GM12891 (cell line): ENCODE measurements at regions not wholly inside any gene's neighbourhood (a gene's known extent, or its start where the extent isn't known, plus 50 kb on each side); places are given as distances from the start of the nearest gene placed in this dataset.

ENCODE experiments used
- DNase-seq: peaks from one replicate; pipeline ENCODE4 v3.0.0; 2011; ENCODE audit warnings: low spot score; ENCODE audit not compliant: insufficient read length
- FAIRE-seq: peaks from 2 replicates; lab custom pipeline; 2011; peaks lifted over from hg19 to GRCh38; lab: Jason Lieb, UNC
- PAX5 ChIP-seq: IDR thresholded peaks from 2 replicates; pipeline ENCODE4 v1.6.1; 2011; ENCODE audit warnings: low read length, moderate library complexity, mild to moderate bottlenecking; ENCODE audit not compliant: insufficient read depth, severe bottlenecking
- POLR2A ChIP-seq: IDR thresholded peaks from 2 replicates; pipeline ENCODE4 v1.6.1; 2011; ENCODE audit warnings: low read depth, low read length, control low read depth
- POLR2AphosphoS5 ChIP-seq: IDR thresholded peaks from 2 replicates; pipeline ENCODE4 v1.6.1; 2011; ENCODE audit warnings: low read depth, low read length, control low read depth
- POU2F2 ChIP-seq: IDR thresholded peaks from 2 replicates; pipeline ENCODE4 v1.6.1; 2011; ENCODE audit warnings: low read depth, mild to moderate bottlenecking, control low read depth, low read length, moderate library complexity
- SPI1 ChIP-seq: IDR thresholded peaks from 2 replicates; pipeline ENCODE4 v1.6.1; 2011; ENCODE audit warnings: low read depth, low read length, control low read depth
- TAF1 ChIP-seq: IDR thresholded peaks from 2 replicates; pipeline ENCODE4 v1.6.1; 2011; ENCODE audit warnings: low read depth, low read length, control low read depth

DNA sequence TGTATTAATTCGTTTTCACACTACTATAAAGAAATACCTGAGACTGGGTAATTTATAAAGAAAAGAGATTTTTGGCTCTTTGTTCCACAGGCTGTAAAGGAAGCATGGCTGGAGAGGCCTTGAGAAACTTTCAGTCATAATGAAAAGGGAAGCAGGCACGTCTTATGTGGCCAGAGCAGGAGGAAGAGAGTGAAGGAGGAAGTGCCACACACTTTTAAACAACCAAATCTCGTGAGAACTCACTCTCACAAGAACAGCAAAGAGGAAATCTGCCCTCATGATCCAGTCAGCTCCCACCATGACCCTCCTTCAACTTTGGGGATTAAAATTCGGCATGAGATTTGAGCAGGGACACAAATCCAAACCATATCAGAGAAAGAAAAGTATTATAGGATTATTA lies 1255.9 kb upstream of the MIR17HG start:
- DNase-seq = no peak
- no peak for TF ChIP-seq TAF1
- TF ChIP-seq SPI1 = peak; percentile 52
- no peak for TF ChIP-seq POLR2A

GRCh38 chr13:90094357-90094756 lies 1253.1 kb upstream of the MIR17HG start:
- TF ChIP-seq TAF1 = no peak
- TF ChIP-seq SPI1 = no peak
- no peak for TF ChIP-seq PAX5
- no peak for TF ChIP-seq POLR2AphosphoS5
- no peak for TF ChIP-seq POU2F2
- no peak for TF ChIP-seq POLR2A
- FAIRE-seq (no peak), DNase-seq (no peak)

More for the DNA sequence above, 1255.9 kb upstream of the MIR17HG start:
- FAIRE-seq = no peak

GRCh38 chr13:90098577-90098976 lies 1248.9 kb upstream of the MIR17HG start:
- no peak for DNase-seq
- no peak for FAIRE-seq
- TF ChIP-seq POLR2A (no peak), TAF1 (no peak), SPI1 (no peak), POU2F2 (no peak)

GRCh38 chr13:90099847-90100246 lies 1247.6 kb upstream of the MIR17HG start:
- no peak for TF ChIP-seq POLR2AphosphoS5
- no peak for TF ChIP-seq SPI1
- TF ChIP-seq POU2F2 = no peak
- no peak for TF ChIP-seq TAF1
- no peak for TF ChIP-seq PAX5
- no peak for TF ChIP-seq POLR2A
- FAIRE-seq = no peak

GRCh38 chr13:90103099-90103784 lies 1244.2 kb upstream of the MIR17HG start:
- DNase-seq (no peak), FAIRE-seq (no peak)
- TF ChIP-seq POU2F2 (no peak), TAF1 (no peak), SPI1 (no peak), PAX5 (no peak), POLR2A (no peak), POLR2AphosphoS5 (no peak)

More at GRCh38 chr13:90099847-90100246, 1247.6 kb upstream of the MIR17HG start:
- DNase-seq = no peak

DNA sequence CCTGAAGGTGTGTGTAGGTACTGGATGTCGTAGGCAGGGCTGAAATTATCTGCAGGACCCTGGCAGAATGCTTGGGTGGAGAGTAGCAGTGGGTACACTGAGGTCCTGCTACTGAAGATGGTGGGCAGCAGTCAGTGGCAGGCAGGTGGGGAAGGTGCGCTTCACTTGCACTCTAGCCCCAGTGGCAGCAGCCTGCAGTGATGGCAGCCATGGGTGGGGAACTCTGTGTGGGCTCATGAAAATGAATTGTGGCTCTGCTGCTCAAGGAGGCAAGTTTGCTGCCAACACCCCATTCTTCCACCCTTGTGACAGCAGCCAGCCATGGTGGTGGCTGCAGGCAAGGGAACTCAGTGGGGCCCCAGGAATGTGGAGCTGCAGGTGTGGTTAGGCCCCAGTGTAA lies 1242.7 kb upstream of the MIR17HG start:
- no peak for TF ChIP-seq TAF1
- TF ChIP-seq SPI1 = no peak
- no peak for TF ChIP-seq POLR2AphosphoS5
- no peak for TF ChIP-seq PAX5
- no peak for TF ChIP-seq POLR2A
- TF ChIP-seq POU2F2 = no peak
- FAIRE-seq (no peak), DNase-seq (no peak)

GRCh38 chr13:90105276-90105675 lies 1242.2 kb upstream of the MIR17HG start:
- DNase-seq (no peak), FAIRE-seq (no peak)

DNA sequence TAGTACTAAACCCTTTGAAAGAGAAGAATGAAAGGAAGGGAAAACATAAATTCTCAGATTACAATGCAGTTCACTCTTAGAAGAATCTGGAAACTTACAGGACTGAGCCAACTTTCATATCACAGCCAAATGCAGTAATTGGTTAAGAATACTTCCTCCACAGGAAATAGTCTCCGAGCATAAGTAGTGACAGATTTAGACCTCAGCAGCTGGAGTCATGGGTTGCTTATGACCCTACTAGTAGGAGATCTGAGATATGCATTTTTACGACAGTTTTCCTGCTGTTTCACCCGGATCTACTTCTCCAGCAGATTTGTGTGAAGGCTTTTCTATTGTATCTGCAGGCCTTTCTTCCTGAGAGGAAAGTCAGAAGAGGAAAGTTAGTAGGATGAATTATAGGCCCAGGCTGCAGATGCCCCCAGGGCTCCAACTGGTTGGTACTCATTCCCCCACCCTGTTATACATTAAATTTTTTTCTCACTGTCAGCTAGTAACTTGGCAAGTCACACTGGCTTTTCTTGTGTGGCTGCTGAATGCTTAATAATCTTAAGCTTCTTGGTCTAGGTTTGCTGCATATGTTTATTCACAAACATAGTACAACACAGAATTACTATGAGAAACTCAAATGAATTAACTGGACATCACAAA lies 1241.5 kb upstream of the MIR17HG start:
- DNase-seq = no peak
- no peak for TF ChIP-seq TAF1
- TF ChIP-seq POLR2A = no peak
- TF ChIP-seq PAX5 = no peak
- no peak for TF ChIP-seq POU2F2
- TF ChIP-seq SPI1 = no peak
- no peak for FAIRE-seq

More at GRCh38 chr13:90105276-90105675, 1242.2 kb upstream of the MIR17HG start:
- TF ChIP-seq TAF1 (no peak), POLR2A (no peak), POU2F2 (no peak)

DNA sequence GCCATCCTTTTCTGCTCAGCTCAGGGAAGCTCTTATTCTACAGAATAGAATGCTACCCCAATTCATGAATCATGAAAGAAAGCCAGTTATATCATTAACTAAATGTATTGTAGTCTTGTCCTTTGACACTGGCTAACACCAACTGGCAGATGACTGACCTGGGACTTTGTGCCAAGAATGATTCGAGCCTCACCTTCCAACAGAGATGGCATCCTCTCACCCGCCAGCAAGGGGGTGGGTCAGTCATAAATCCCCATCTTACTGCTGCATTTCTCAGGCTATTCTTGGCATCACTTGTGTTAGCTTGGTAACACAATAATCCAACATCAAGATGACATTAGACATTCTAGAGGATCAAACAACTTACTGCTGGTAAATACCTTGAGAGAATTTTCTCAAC lies 1239.8 kb upstream of the MIR17HG start:
- TF ChIP-seq PAX5 (no peak), TAF1 (no peak), POU2F2 (no peak), POLR2A (no peak), POLR2AphosphoS5 (no peak), SPI1 (no peak)
- FAIRE-seq = no peak
- DNase-seq = no peak

DNA sequence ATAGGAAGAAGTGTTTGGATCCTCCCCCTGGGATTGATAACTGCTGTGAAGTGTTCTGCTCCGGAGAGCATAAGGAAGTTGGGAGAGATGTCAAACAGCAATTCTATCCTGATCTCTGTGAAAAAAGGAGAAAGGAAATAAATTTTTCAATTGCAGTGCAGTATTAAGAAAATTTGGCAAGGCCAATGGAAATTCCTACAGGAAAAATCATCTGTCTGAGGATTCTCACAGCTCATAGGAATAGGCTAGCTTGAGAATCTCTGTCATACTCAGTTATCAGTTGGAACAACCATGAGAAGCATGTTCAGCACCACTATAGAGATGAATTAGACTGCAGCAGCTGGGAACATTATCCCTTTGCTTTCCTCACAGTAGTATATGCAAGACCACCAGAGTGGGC lies 1238.9 kb upstream of the MIR17HG start:
- FAIRE-seq = no peak
- TF ChIP-seq POU2F2 (no peak), POLR2AphosphoS5 (no peak), POLR2A (no peak), SPI1 (no peak), TAF1 (no peak), PAX5 (no peak)
- DNase-seq = no peak
